CD4-positive, alpha-beta T cell (primary cell): ENCODE measurements at regions not wholly inside any gene's neighbourhood (a gene's known extent, or its start where the extent isn't known, plus 50 kb on each side); places are given as distances from the start of the nearest gene placed in this dataset.

Experiments
- ATAC-seq: fragments of 200-7000 bp; cut with Tn5 transposase; one replicate; pipeline ENCODE4 v1.10.0; 2022; ENCODE audit warnings: mild to moderate bottlenecking; ENCODE audit not compliant: poor library complexity
- CTCF ChIA-PET: fragments of 350-600 bp; sonication (Branson Sonifier 250); formaldehyde crosslinking; loops from one replicate; lab custom pipeline; 2021; ENCODE audit warnings: antibody characterized with exemption, inconsistent platforms; lab: Charles Lee
- POLR2A ChIA-PET: fragments of 350-600 bp; sonication (Branson Sonifier 250); formaldehyde crosslinking; loops from one replicate; lab custom pipeline; 2021; ENCODE audit warnings: antibody characterized with exemption, inconsistent platforms; lab: Charles Lee
- DNase-seq, 14 experiments: peaks; one replicate each; pipeline ENCODE4 v3.0.0-alpha.2; 2013 to 2020; ENCODE audit warnings: mixed read lengths in 2 of 14
- H3K27ac ChIP-seq, 2 donors: one replicate each; pipeline versions ENCODE4 v1.5.1 to v1.7.0; 2013; ENCODE audit warnings: low read length in 2 of 2, low read depth in 1 of 2, mild to moderate bottlenecking in 1 of 2
- H3K27me3 ChIP-seq, 2 experiments: 1 replicate in 1 of 2; 2 replicates in 1 of 2; pipeline versions ENCODE4 v1.6.1 to v1.7.0; 2013; ENCODE audit warnings: low read length in 2 of 2, control low read depth in 1 of 2, mild to moderate bottlenecking in 1 of 2, moderate library complexity in 1 of 2; ENCODE audit not compliant: insufficient read depth in 2 of 2, control insufficient read depth in 1 of 2
- H3K36me3 ChIP-seq: one replicate; pipeline ENCODE4 v1.6.1; 2013; ENCODE audit warnings: low read length, control low read depth; ENCODE audit not compliant: insufficient read depth
- H3K4me1 ChIP-seq: one replicate; pipeline ENCODE4 v1.6.1; 2013; ENCODE audit warnings: low read length, control low read depth; ENCODE audit not compliant: insufficient read depth
- H3K4me3 ChIP-seq: one replicate; pipeline ENCODE4 v1.5.1; 2013; ENCODE audit warnings: mild to moderate bottlenecking, low read length, moderate library complexity
- H3K9me3 ChIP-seq, 2 experiments: 1 replicate in 1 of 2; 2 replicates in 1 of 2; pipeline versions ENCODE4 v1.6.1 to v1.7.0; 2013; ENCODE audit warnings: low read length in 2 of 2, mild to moderate bottlenecking in 2 of 2, control low read depth in 1 of 2, moderate library complexity in 1 of 2; ENCODE audit not compliant: control insufficient read depth in 1 of 2, insufficient read depth in 1 of 2
- H3K27ac Mint-ChIP-seq: one replicate; pipeline ENCODE4 v1.8.0; 2020; ENCODE audit warnings: mixed read lengths
- H3K27me3 Mint-ChIP-seq: one replicate; pipeline ENCODE4 v1.8.0; 2021; ENCODE audit warnings: mixed read lengths
- H3K36me3 Mint-ChIP-seq: one replicate; pipeline ENCODE4 v1.8.0; 2021; ENCODE audit warnings: low read depth, mixed read lengths
- H3K4me1 Mint-ChIP-seq: one replicate; pipeline ENCODE4 v1.8.0; 2021; ENCODE audit warnings: low read depth, mixed read lengths
- H3K4me3 Mint-ChIP-seq: one replicate; pipeline ENCODE4 v1.8.0; 2020; ENCODE audit warnings: mild to moderate bottlenecking, mixed read lengths
- H3K9me3 Mint-ChIP-seq: one replicate; pipeline ENCODE4 v1.8.0; 2020; ENCODE audit warnings: mixed read lengths
- intact Hi-C, 2 experiments: fragments of 100-400 bp; cut with DNase I in 1 of 2; cut with micrococcal nuclease in 1 of 2; formaldehyde crosslinking; loops; one replicate each; pipeline versions ENCODE4 v1.15.1 to v1.9.0; 2023 to 2025; cut with DNase I, micrococcal nuclease
- TF ChIP-seq, protein P1 (sequence below): fragments of 200-600 bp; IDR thresholded peaks from one replicate; pipeline ENCODE4 v1.8.0; 2022; ENCODE audit warnings: antibody characterized with exemption, mild to moderate bottlenecking

DNA sequence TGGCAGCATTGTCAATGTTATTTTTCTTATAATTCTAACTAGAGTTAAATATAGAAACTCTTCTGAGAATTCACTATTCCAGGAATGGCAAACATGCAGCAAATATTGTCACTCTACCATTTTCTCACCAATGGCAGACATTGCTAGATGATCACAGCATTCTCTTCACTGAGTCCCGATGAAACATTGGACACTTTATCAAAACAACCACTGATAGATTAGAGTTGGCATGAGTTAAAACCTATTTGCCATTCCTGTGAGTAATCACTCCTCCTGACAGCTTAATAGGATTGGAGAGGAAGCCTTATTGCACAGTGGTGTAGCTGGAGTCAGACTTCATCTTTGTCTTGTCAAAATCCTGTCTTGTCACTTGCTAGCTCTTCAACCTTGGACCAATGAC lies 163.9 kb upstream of the THUMPD2 start:
- no peaks in the 10 kb centered on the region for H3K4me1 ChIP-seq
- no peaks in the 10 kb centered on the region for H3K36me3 ChIP-seq
- H3K36me3 Mint-ChIP-seq, result no peaks in the 10 kb centered on the region
- no peak overlapping the region for H3K4me3 Mint-ChIP-seq
- DNase-seq (no peak), ATAC-seq (no peak)
- H3K9me3 ChIP-seq, result no peaks in the 10 kb centered on the region
- POLR2A ChIA-PET, result no interaction called here
- H3K9me3 Mint-ChIP-seq, result no peaks in the 10 kb centered on the region
- no peaks in the 10 kb centered on the region for H3K4me1 Mint-ChIP-seq
- intact Hi-C loops, result no loop called here
- no peak overlapping the region for H3K4me3 ChIP-seq
- no peak overlapping the region for H3K27ac Mint-ChIP-seq
- H3K27me3 ChIP-seq, result no peaks in the 10 kb centered on the region
- no peaks in the 10 kb centered on the region for H3K27me3 Mint-ChIP-seq
- H3K27ac ChIP-seq, result no peak overlapping the region
- CTCF ChIA-PET, result interaction anchor here (0.6 kb wide), 1 partner anchor 1239 kb away, joined by 3 read pairs; no protein-coding TSS in a partner anchor
- TF ChIP-seq, protein P1, sequence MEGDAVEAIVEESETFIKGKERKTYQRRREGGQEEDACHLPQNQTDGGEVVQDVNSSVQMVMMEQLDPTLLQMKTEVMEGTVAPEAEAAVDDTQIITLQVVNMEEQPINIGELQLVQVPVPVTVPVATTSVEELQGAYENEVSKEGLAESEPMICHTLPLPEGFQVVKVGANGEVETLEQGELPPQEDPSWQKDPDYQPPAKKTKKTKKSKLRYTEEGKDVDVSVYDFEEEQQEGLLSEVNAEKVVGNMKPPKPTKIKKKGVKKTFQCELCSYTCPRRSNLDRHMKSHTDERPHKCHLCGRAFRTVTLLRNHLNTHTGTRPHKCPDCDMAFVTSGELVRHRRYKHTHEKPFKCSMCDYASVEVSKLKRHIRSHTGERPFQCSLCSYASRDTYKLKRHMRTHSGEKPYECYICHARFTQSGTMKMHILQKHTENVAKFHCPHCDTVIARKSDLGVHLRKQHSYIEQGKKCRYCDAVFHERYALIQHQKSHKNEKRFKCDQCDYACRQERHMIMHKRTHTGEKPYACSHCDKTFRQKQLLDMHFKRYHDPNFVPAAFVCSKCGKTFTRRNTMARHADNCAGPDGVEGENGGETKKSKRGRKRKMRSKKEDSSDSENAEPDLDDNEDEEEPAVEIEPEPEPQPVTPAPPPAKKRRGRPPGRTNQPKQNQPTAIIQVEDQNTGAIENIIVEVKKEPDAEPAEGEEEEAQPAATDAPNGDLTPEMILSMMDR, result no peak

GRCh38 chr2:39938035-39938835 lies 159.2 kb upstream of the THUMPD2 start:
- no peak overlapping the region for H3K4me3 Mint-ChIP-seq

GRCh38 chr2:39937621-39938020 lies 158.6 kb upstream of the THUMPD2 start:
- TF ChIP-seq, protein P1, result no peak
- Mint-ChIP-seq H3K27ac (no peak overlapping the region), H3K4me1 (no peaks in the 10 kb centered on the region), H3K36me3 (no peaks in the 10 kb centered on the region), H3K4me3 (no peak overlapping the region), H3K9me3 (no peaks in the 10 kb centered on the region), H3K27me3 (no peaks in the 10 kb centered on the region)
- DNase-seq (no peak), ATAC-seq (no peak)
- Histone ChIP-seq H3K9me3 (no peaks in the 10 kb centered on the region), H3K36me3 (no peaks in the 10 kb centered on the region), H3K27me3 (no peaks in the 10 kb centered on the region), H3K4me1 (no peaks in the 10 kb centered on the region), H3K4me3 (no peak overlapping the region), H3K27ac (no peak overlapping the region)
- CTCF ChIA-PET, result no interaction called here
- POLR2A ChIA-PET, result no interaction called here
- intact Hi-C loops, result no loop called here

More at GRCh38 chr2:39938035-39938835, 159.2 kb upstream of the THUMPD2 start:
- Mint-ChIP-seq H3K36me3 (no peaks in the 10 kb centered on the region), H3K9me3 (no peaks in the 10 kb centered on the region), H3K4me1 (no peaks in the 10 kb centered on the region), H3K27me3 (no peaks in the 10 kb centered on the region), H3K27ac (no peak overlapping the region)
- no peaks in the 10 kb centered on the region for H3K27me3 ChIP-seq
- H3K27ac ChIP-seq, result no peak overlapping the region
- no peak for ATAC-seq
- no peaks in the 10 kb centered on the region for H3K9me3 ChIP-seq
- ChIA-PET POLR2A (no interaction called here), CTCF (no interaction called here)
- intact Hi-C loops, result no loop called here
- no peaks in the 10 kb centered on the region for H3K4me1 ChIP-seq
- TF ChIP-seq, protein P1, result no peak
- no peaks in the 10 kb centered on the region for H3K36me3 ChIP-seq
- no peak overlapping the region for H3K4me3 ChIP-seq
- no peak for DNase-seq
